ENCODE measurements at regions not wholly inside any gene's neighbourhood (a gene's known extent, or its start where the extent isn't known, plus 50 kb on each side); places are given as distances from the start of the nearest gene placed in this dataset.
"Not testable (repeated sequence)": the region's sequence is repeated elsewhere in the genome, so short reads cannot be mapped to it uniquely, and the experiment has no call there.

GRCh38 chr10:9452056-9452455 lies 1397.6 kb downstream of the GATA3 start:
- H3K4me3 ChIP-seq (ENCODE audit: low read depth in 1 of 5, low read length in 5 of 5), result no peak overlapping the region
- no peaks in the 10 kb centered on the region for H3K36me3 ChIP-seq (ENCODE audit: control insufficient read depth in 5 of 5, insufficient read depth in 5 of 5, low read length in 5 of 5)
- no peaks in the 10 kb centered on the region for H3K27me3 ChIP-seq (ENCODE audit: control insufficient read depth in 5 of 5, insufficient read depth in 4 of 5, low read length in 5 of 5)
- H3K27ac ChIP-seq (ENCODE audit: low read depth, low read length), result no peak overlapping the region
- no peak overlapping the region for H3K9ac ChIP-seq (ENCODE audit: low read length in 5 of 5)
- peaks cover 0 to 9% (median 0%) of the 10 kb centered on the region in 5 donors for H3K9me3 ChIP-seq (ENCODE audit: control insufficient read depth in 5 of 5, low read length in 5 of 5)
- H3K4me1 ChIP-seq (ENCODE audit: control insufficient read depth in 5 of 5, insufficient read depth in 5 of 5, low read length in 5 of 5), result peaks cover 0 to 13% (median 0%) of the 10 kb centered on the region in 5 donors

GRCh38 chr10:9453871-9454270 lies 1399.4 kb downstream of the GATA3 start:
- not testable (repeated sequence) for H3K36me3 ChIP-seq (ENCODE audit: control insufficient read depth in 5 of 5, insufficient read depth in 5 of 5, low read length in 5 of 5); H3K9ac ChIP-seq (ENCODE audit: low read length in 5 of 5); H3K27me3 ChIP-seq (ENCODE audit: control insufficient read depth in 5 of 5, insufficient read depth in 4 of 5, low read length in 5 of 5); H3K27ac ChIP-seq (ENCODE audit: low read depth, low read length); H3K9me3 ChIP-seq (ENCODE audit: control insufficient read depth in 5 of 5, low read length in 5 of 5); H3K4me3 ChIP-seq (ENCODE audit: low read depth in 1 of 5, low read length in 5 of 5)
- peaks cover 0 to 13% (median 0%) of the 10 kb centered on the region in 5 donors for H3K4me1 ChIP-seq (ENCODE audit: control insufficient read depth in 5 of 5, insufficient read depth in 5 of 5, low read length in 5 of 5)

- Histone ChIP-seq H3K27ac (ENCODE audit: low read depth, low read length) (no peak overlapping the region), H3K27me3 (ENCODE audit: control insufficient read depth in 5 of 5, insufficient read depth in 4 of 5, low read length in 5 of 5) (no peaks in the 10 kb centered on the region), H3K36me3 (ENCODE audit: control insufficient read depth in 5 of 5, insufficient read depth in 5 of 5, low read length in 5 of 5) (no peaks in the 10 kb centered on the region), H3K9me3 (ENCODE audit: control insufficient read depth in 5 of 5, low read length in 5 of 5) (no peaks in the 10 kb centered on the region), H3K9ac (ENCODE audit: low read length in 5 of 5) (no peak overlapping the region), H3K4me3 (ENCODE audit: low read depth in 1 of 5, low read length in 5 of 5) (no peak overlapping the region), H3K4me1 (ENCODE audit: control insufficient read depth in 5 of 5, insufficient read depth in 5 of 5, low read length in 5 of 5) (no peaks in the 10 kb centered on the region)
Observed at GRCh38 chr10:9469663-9470205, 1415.2 kb downstream of the GATA3 start.

- H3K36me3 ChIP-seq (ENCODE audit: control insufficient read depth in 5 of 5, insufficient read depth in 5 of 5, low read length in 5 of 5), result no peaks in the 10 kb centered on the region
- no peak overlapping the region for H3K4me3 ChIP-seq (ENCODE audit: low read depth in 1 of 5, low read length in 5 of 5)
- no peaks in the 10 kb centered on the region for H3K4me1 ChIP-seq (ENCODE audit: control insufficient read depth in 5 of 5, insufficient read depth in 5 of 5, low read length in 5 of 5)
- no peak overlapping the region for H3K9ac ChIP-seq (ENCODE audit: low read length in 5 of 5)
- H3K27ac ChIP-seq (ENCODE audit: low read depth, low read length), result no peak overlapping the region
- H3K9me3 ChIP-seq (ENCODE audit: control insufficient read depth in 5 of 5, low read length in 5 of 5), result no peaks in the 10 kb centered on the region
- no peaks in the 10 kb centered on the region for H3K27me3 ChIP-seq (ENCODE audit: control insufficient read depth in 5 of 5, insufficient read depth in 4 of 5, low read length in 5 of 5)
Observed at GRCh38 chr10:9470581-9470980, 1416.1 kb downstream of the GATA3 start.

GRCh38 chr10:9501944-9502343 lies 1447.5 kb downstream of the GATA3 start:
- no peaks in the 10 kb centered on the region for H3K4me1 ChIP-seq (ENCODE audit: control insufficient read depth in 5 of 5, insufficient read depth in 5 of 5, low read length in 5 of 5)
- H3K4me3 ChIP-seq (ENCODE audit: low read depth in 1 of 5, low read length in 5 of 5), result no peak overlapping the region
- no peak overlapping the region for H3K27ac ChIP-seq (ENCODE audit: low read depth, low read length)
- H3K9ac ChIP-seq (ENCODE audit: low read length in 5 of 5), result no peak overlapping the region
- no peaks in the 10 kb centered on the region for H3K9me3 ChIP-seq (ENCODE audit: control insufficient read depth in 5 of 5, low read length in 5 of 5)
- H3K36me3 ChIP-seq (ENCODE audit: control insufficient read depth in 5 of 5, insufficient read depth in 5 of 5, low read length in 5 of 5), result no peaks in the 10 kb centered on the region
- H3K27me3 ChIP-seq (ENCODE audit: control insufficient read depth in 5 of 5, insufficient read depth in 4 of 5, low read length in 5 of 5), result peaks cover 0 to 3% (median 0%) of the 10 kb centered on the region in 5 donors

- Histone ChIP-seq H3K4me3 (ENCODE audit: low read depth in 1 of 5, low read length in 5 of 5) (no peak overlapping the region), H3K27ac (ENCODE audit: low read depth, low read length) (no peak overlapping the region), H3K9ac (ENCODE audit: low read length in 5 of 5) (no peak overlapping the region), H3K9me3 (ENCODE audit: control insufficient read depth in 5 of 5, low read length in 5 of 5) (peaks cover 0 to 2% (median 0%) of the 10 kb centered on the region in 5 donors), H3K4me1 (ENCODE audit: control insufficient read depth in 5 of 5, insufficient read depth in 5 of 5, low read length in 5 of 5) (no peaks in the 10 kb centered on the region), H3K36me3 (ENCODE audit: control insufficient read depth in 5 of 5, insufficient read depth in 5 of 5, low read length in 5 of 5) (no peaks in the 10 kb centered on the region), H3K27me3 (ENCODE audit: control insufficient read depth in 5 of 5, insufficient read depth in 4 of 5, low read length in 5 of 5) (peaks cover 0 to 3% (median 0%) of the 10 kb centered on the region in 5 donors)
Observed at GRCh38 chr10:9504227-9504626, 1449.7 kb downstream of the GATA3 start.

GRCh38 chr10:9505546-9505945 lies 1451.1 kb downstream of the GATA3 start:
- Histone ChIP-seq H3K9ac (ENCODE audit: low read length in 5 of 5) (no peak overlapping the region), H3K4me3 (ENCODE audit: low read depth in 1 of 5, low read length in 5 of 5) (no peak overlapping the region), H3K27me3 (ENCODE audit: control insufficient read depth in 5 of 5, insufficient read depth in 4 of 5, low read length in 5 of 5) (peaks cover 0 to 3% (median 0%) of the 10 kb centered on the region in 5 donors), H3K4me1 (ENCODE audit: control insufficient read depth in 5 of 5, insufficient read depth in 5 of 5, low read length in 5 of 5) (no peaks in the 10 kb centered on the region), H3K27ac (ENCODE audit: low read depth, low read length) (no peak overlapping the region), H3K36me3 (ENCODE audit: control insufficient read depth in 5 of 5, insufficient read depth in 5 of 5, low read length in 5 of 5) (no peaks in the 10 kb centered on the region), H3K9me3 (ENCODE audit: control insufficient read depth in 5 of 5, low read length in 5 of 5) (peaks cover 0 to 2% (median 0%) of the 10 kb centered on the region in 5 donors)

GRCh38 chr10:9508606-9509005 lies 1454.1 kb downstream of the GATA3 start:
- Histone ChIP-seq H3K4me1 (ENCODE audit: control insufficient read depth in 5 of 5, insufficient read depth in 5 of 5, low read length in 5 of 5) (no peaks in the 10 kb centered on the region), H3K4me3 (ENCODE audit: low read depth in 1 of 5, low read length in 5 of 5) (no peak overlapping the region), H3K9me3 (ENCODE audit: control insufficient read depth in 5 of 5, low read length in 5 of 5) (peaks cover 0 to 2% (median 0%) of the 10 kb centered on the region in 5 donors), H3K27me3 (ENCODE audit: control insufficient read depth in 5 of 5, insufficient read depth in 4 of 5, low read length in 5 of 5) (no peaks in the 10 kb centered on the region), H3K9ac (ENCODE audit: low read length in 5 of 5) (no peak overlapping the region), H3K27ac (ENCODE audit: low read depth, low read length) (no peak overlapping the region), H3K36me3 (ENCODE audit: control insufficient read depth in 5 of 5, insufficient read depth in 5 of 5, low read length in 5 of 5) (no peaks in the 10 kb centered on the region)

GRCh38 chr10:9510626-9511025 lies 1456.1 kb downstream of the GATA3 start:
- Histone ChIP-seq H3K9ac (ENCODE audit: low read length in 5 of 5) (no peak overlapping the region), H3K27ac (ENCODE audit: low read depth, low read length) (no peak overlapping the region), H3K9me3 (ENCODE audit: control insufficient read depth in 5 of 5, low read length in 5 of 5) (peaks cover 0 to 2% (median 0%) of the 10 kb centered on the region in 5 donors), H3K27me3 (ENCODE audit: control insufficient read depth in 5 of 5, insufficient read depth in 4 of 5, low read length in 5 of 5) (no peaks in the 10 kb centered on the region), H3K4me1 (ENCODE audit: control insufficient read depth in 5 of 5, insufficient read depth in 5 of 5, low read length in 5 of 5) (no peaks in the 10 kb centered on the region), H3K36me3 (ENCODE audit: control insufficient read depth in 5 of 5, insufficient read depth in 5 of 5, low read length in 5 of 5) (no peaks in the 10 kb centered on the region), H3K4me3 (ENCODE audit: low read depth in 1 of 5, low read length in 5 of 5) (no peak overlapping the region)

GRCh38 chr10:9515922-9516321 lies 1461.4 kb downstream of the GATA3 start:
- peaks cover 0 to 2% (median 0%) of the 10 kb centered on the region in 5 donors for H3K9me3 ChIP-seq (ENCODE audit: control insufficient read depth in 5 of 5, low read length in 5 of 5)
- no peaks in the 10 kb centered on the region for H3K27me3 ChIP-seq (ENCODE audit: control insufficient read depth in 5 of 5, insufficient read depth in 4 of 5, low read length in 5 of 5)
- H3K9ac ChIP-seq (ENCODE audit: low read length in 5 of 5), result no peak overlapping the region
- H3K36me3 ChIP-seq (ENCODE audit: control insufficient read depth in 5 of 5, insufficient read depth in 5 of 5, low read length in 5 of 5), result no peaks in the 10 kb centered on the region
- H3K4me3 ChIP-seq (ENCODE audit: low read depth in 1 of 5, low read length in 5 of 5), result no peak overlapping the region
- no peak overlapping the region for H3K27ac ChIP-seq (ENCODE audit: low read depth, low read length)
- no peaks in the 10 kb centered on the region for H3K4me1 ChIP-seq (ENCODE audit: control insufficient read depth in 5 of 5, insufficient read depth in 5 of 5, low read length in 5 of 5)
